ENCODE measurements at regions not wholly inside any gene's neighbourhood (a gene's known extent, or its start where the extent isn't known, plus 50 kb on each side); places are given as distances from the start of the nearest gene placed in this dataset.

DNA sequence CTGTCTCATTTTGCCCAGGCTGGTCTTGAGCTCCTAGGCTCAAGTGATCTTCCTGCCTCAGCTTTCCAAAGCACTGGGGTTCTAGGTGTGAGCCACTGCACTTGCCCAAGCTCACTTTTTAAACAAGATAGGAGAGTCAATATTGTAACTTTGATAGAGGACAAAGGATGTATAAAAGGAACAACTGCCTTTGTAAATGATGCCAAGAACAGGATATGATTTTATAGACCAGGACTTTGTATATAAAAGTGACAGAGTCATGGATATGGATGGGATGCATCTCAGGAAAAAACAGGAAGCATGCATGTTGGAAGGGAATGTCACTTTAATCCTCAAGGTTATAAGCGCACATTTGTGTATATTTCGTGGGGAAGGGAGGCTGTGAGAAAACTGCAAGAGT is 338.4 kb downstream of the PRL start:
- no peak for TF ChIP-seq EZH2 (IDR thresholded peaks at IDR 0.05; ENCODE audit: insufficient read depth, low read length)
- TF ChIP-seq, protein P1, sequence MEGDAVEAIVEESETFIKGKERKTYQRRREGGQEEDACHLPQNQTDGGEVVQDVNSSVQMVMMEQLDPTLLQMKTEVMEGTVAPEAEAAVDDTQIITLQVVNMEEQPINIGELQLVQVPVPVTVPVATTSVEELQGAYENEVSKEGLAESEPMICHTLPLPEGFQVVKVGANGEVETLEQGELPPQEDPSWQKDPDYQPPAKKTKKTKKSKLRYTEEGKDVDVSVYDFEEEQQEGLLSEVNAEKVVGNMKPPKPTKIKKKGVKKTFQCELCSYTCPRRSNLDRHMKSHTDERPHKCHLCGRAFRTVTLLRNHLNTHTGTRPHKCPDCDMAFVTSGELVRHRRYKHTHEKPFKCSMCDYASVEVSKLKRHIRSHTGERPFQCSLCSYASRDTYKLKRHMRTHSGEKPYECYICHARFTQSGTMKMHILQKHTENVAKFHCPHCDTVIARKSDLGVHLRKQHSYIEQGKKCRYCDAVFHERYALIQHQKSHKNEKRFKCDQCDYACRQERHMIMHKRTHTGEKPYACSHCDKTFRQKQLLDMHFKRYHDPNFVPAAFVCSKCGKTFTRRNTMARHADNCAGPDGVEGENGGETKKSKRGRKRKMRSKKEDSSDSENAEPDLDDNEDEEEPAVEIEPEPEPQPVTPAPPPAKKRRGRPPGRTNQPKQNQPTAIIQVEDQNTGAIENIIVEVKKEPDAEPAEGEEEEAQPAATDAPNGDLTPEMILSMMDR (IDR thresholded peaks at IDR 0.05; ENCODE audit: insufficient read depth, low read depth, low read length), result no peak
